ENCODE measurements at regions not wholly inside any gene's neighbourhood (a gene's known extent, or its start where the extent isn't known, plus 50 kb on each side); places are given as distances from the start of the nearest gene placed in this dataset.

DNA sequence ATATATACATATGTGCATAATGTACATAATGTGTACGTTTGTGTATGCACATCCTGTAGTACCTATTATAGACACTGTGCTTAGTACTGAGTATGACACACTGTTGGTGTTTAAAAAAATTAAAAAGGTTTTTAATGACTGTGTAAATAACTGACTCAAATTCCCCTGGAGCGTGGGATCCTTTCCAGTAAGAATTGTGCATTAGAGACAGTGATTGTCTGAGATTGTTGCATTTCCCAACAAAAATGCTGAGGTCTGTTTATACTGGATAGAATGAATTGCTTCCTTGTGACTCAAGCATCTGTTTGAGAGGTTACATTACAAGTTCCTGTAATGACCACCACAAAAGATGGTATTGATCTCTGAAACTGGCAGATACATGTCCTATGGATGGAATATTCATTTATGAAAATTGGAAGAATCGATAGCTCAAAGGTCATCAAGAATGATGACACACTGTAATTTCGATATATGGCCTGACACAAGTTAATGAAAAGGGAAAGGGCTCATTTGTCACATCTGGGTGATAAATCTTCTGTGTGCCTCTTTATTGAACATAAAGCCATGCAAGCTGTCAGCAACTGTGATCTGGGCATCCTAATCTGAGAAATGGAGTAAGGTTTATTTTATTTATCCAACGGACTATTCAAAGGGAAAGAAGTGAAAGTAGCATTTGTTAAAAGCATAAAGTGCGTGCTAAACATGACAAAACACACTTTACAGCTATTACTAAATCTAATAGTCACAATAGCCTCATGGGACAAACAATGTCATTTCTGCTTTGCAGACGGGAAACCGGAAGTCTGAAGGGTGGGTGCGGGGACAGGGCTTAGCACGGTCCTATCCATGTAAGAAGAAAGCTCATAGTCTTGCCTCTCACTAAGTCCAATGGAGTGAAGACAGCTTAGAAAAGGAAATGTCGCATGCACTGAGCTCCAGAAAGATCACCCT, 228.8 kb downstream of the CDH11 start:
- Histone ChIP-seq H3K4me3 (ENCODE audit: low read depth in 1 of 2, low read length in 2 of 2) (no peak overlapping the region), H3K9me3 (ENCODE audit: control insufficient read depth in 1 of 2, low read length in 2 of 2) (peaks cover 0 to 4% of the 10 kb centered on the region in 2 donors), H3K36me3 (ENCODE audit: control insufficient read depth in 1 of 2, insufficient read depth in 2 of 2, low read length in 2 of 2) (no peaks in the 10 kb centered on the region), H3K4me1 (ENCODE audit: control insufficient read depth in 1 of 2, insufficient read depth in 2 of 2, low read length in 2 of 2) (no peaks in the 10 kb centered on the region), H3K27me3 (ENCODE audit: control insufficient read depth in 1 of 2, insufficient read depth in 2 of 2, low read length in 2 of 2) (no peaks in the 10 kb centered on the region), H3K27ac (ENCODE audit: low read depth, low read length) (no peak overlapping the region), H3K9ac (ENCODE audit: low read depth in 1 of 2, low read length in 2 of 2) (peak overlapping the region in 1 of 2 donors; percentile 2)

DNA sequence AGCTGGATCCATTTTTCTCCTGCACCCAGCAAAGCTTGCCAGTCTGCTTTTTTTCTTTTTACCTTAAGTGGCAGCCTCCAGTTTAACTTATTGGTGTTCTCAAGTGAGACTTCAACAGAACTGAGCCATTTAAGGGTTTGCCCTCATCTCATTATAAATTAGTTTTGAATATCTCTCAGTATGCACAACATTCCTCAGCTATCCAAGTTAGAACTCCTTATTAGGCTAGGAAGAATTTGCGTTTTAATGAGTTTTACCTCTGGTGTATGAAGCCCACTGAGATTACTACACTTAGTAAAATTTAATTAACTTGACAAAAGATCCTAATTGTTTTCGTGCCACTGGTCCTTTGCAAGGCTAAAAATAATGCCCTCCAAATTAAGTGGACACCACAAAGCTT, 232.4 kb downstream of the CDH11 start:
- Histone ChIP-seq H3K27me3 (ENCODE audit: control insufficient read depth in 1 of 2, insufficient read depth in 2 of 2, low read length in 2 of 2) (no peaks in the 10 kb centered on the region), H3K4me1 (ENCODE audit: control insufficient read depth in 1 of 2, insufficient read depth in 2 of 2, low read length in 2 of 2) (no peaks in the 10 kb centered on the region)

DNA sequence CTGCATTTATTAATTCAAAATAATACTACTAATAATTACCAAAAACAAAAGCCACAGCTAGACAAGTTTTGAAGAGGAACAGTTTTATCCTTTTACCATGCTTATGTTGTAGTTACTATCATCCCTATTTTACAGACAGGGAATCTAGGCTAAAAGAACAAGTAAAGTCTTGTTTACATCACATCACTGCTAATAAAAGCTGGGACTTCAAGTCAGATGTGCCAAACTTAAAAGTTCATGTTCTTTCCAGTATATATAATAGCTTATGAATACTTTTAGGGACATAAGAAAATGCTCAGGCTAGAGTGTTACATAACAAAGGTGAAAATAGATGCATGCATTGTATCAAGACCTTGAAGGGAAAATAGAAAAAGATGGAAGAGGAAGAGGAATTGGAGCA, 234.2 kb downstream of the CDH11 start:
- no peak overlapping the region for H3K4me3 ChIP-seq (ENCODE audit: low read depth in 1 of 2, low read length in 2 of 2)
- no peaks in the 10 kb centered on the region for H3K36me3 ChIP-seq (ENCODE audit: control insufficient read depth in 1 of 2, insufficient read depth in 2 of 2, low read length in 2 of 2)
- no peaks in the 10 kb centered on the region for H3K27me3 ChIP-seq (ENCODE audit: control insufficient read depth in 1 of 2, insufficient read depth in 2 of 2, low read length in 2 of 2)
- H3K9ac ChIP-seq (ENCODE audit: low read depth in 1 of 2, low read length in 2 of 2) = no peak overlapping the region
- no peak overlapping the region for H3K27ac ChIP-seq (ENCODE audit: low read depth, low read length)
- no peaks in the 10 kb centered on the region for H3K4me1 ChIP-seq (ENCODE audit: control insufficient read depth in 1 of 2, insufficient read depth in 2 of 2, low read length in 2 of 2)
- H3K9me3 ChIP-seq (ENCODE audit: control insufficient read depth in 1 of 2, low read length in 2 of 2) = peaks cover 0 to 4% of the 10 kb centered on the region in 2 donors

More for the DNA sequence above, 232.4 kb downstream of the CDH11 start:
- Histone ChIP-seq H3K9ac (ENCODE audit: low read depth in 1 of 2, low read length in 2 of 2) (no peak overlapping the region), H3K9me3 (ENCODE audit: control insufficient read depth in 1 of 2, low read length in 2 of 2) (peaks cover 0 to 4% of the 10 kb centered on the region in 2 donors), H3K36me3 (ENCODE audit: control insufficient read depth in 1 of 2, insufficient read depth in 2 of 2, low read length in 2 of 2) (no peaks in the 10 kb centered on the region), H3K27ac (ENCODE audit: low read depth, low read length) (no peak overlapping the region), H3K4me3 (ENCODE audit: low read depth in 1 of 2, low read length in 2 of 2) (no peak overlapping the region)

DNA sequence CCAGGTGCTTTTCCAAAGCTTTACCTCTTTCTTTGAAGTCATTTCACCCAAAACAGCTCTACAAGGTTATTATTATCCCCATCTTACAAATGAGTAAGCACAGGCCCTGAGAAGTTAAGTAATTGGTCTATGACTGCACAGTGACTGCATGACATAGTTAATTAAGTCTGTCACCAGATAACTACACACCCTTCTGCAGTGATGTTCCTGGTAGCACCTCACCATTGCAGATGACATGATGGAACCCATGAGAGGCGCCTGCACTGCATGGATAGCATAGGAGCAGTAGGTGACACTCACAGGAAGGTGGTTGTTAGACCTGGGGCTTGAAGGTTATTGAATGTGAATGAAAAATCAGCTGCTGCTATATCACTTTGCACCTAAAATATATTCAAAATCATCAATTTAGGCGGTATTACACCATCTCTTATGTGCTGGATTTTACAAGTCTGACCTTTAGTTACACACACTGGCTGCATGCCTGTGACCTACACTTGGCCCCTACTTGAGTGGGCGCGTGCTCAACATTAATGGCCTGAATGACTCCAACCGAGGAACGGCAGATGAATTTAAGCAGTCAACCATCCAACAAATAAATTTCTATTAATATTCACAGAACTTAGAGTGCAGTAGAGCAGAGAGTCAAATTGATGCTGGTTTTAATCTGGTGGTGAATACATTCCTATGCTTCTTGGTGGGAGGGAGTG, 239.6 kb downstream of the CDH11 start:
- Histone ChIP-seq H3K9me3 (ENCODE audit: control insufficient read depth in 1 of 2, low read length in 2 of 2) (no peaks in the 10 kb centered on the region), H3K9ac (ENCODE audit: low read depth in 1 of 2, low read length in 2 of 2) (no peak overlapping the region), H3K27ac (ENCODE audit: low read depth, low read length) (no peak overlapping the region), H3K4me3 (ENCODE audit: low read depth in 1 of 2, low read length in 2 of 2) (no peak overlapping the region), H3K36me3 (ENCODE audit: control insufficient read depth in 1 of 2, insufficient read depth in 2 of 2, low read length in 2 of 2) (no peaks in the 10 kb centered on the region), H3K4me1 (ENCODE audit: control insufficient read depth in 1 of 2, insufficient read depth in 2 of 2, low read length in 2 of 2) (no peaks in the 10 kb centered on the region), H3K27me3 (ENCODE audit: control insufficient read depth in 1 of 2, insufficient read depth in 2 of 2, low read length in 2 of 2) (no peaks in the 10 kb centered on the region)

DNA sequence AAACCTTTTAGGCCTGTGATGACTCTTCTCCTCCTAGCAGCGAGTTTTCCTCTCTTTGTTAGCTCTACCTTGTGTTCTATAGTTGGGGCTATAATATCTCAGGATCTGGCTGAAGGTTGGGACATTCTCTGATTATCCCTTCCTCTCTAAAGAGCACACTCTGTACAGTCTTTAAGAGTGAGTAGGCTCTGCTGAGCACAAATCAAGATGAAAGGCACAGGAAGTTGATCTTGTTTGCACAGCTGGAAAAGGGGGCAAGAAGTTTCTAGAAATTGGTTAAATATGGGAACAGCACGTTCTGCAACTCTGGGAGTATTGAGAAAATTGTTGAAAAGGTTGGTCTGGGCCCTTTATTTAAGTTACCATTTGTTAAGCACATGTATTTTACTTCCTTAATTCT, 240.9 kb downstream of the CDH11 start:
- no peak overlapping the region for H3K4me3 ChIP-seq (ENCODE audit: low read depth in 1 of 2, low read length in 2 of 2)
- no peaks in the 10 kb centered on the region for H3K9me3 ChIP-seq (ENCODE audit: control insufficient read depth in 1 of 2, low read length in 2 of 2)
- no peaks in the 10 kb centered on the region for H3K4me1 ChIP-seq (ENCODE audit: control insufficient read depth in 1 of 2, insufficient read depth in 2 of 2, low read length in 2 of 2)
- H3K36me3 ChIP-seq (ENCODE audit: control insufficient read depth in 1 of 2, insufficient read depth in 2 of 2, low read length in 2 of 2) = no peaks in the 10 kb centered on the region
- H3K27me3 ChIP-seq (ENCODE audit: control insufficient read depth in 1 of 2, insufficient read depth in 2 of 2, low read length in 2 of 2) = no peaks in the 10 kb centered on the region
- no peak overlapping the region for H3K27ac ChIP-seq (ENCODE audit: low read depth, low read length)
- H3K9ac ChIP-seq (ENCODE audit: low read depth in 1 of 2, low read length in 2 of 2) = no peak overlapping the region

DNA sequence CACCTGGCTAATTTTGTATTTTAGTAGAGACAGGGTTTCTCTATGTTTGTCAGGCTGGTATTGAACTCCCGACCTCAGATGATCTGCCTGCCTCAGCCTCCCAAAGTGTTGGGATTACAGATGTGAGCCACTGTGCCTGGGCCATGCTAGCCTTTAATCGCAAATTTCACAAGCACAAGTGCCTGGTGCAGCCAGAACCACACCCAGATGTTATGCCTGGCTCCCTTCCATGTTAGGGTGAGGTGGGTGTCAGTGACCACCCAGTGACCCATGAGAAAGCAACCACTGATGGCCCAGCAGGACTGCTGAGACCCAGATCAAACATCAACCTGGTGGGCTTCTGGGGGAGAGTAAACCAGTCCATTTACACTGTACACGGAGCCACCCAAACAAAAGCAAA, 241.9 kb downstream of the CDH11 start:
- Histone ChIP-seq H3K4me1 (ENCODE audit: control insufficient read depth in 1 of 2, insufficient read depth in 2 of 2, low read length in 2 of 2) (no peaks in the 10 kb centered on the region), H3K9ac (ENCODE audit: low read depth in 1 of 2, low read length in 2 of 2) (no peak overlapping the region), H3K9me3 (ENCODE audit: control insufficient read depth in 1 of 2, low read length in 2 of 2) (no peaks in the 10 kb centered on the region), H3K4me3 (ENCODE audit: low read depth in 1 of 2, low read length in 2 of 2) (no peak overlapping the region), H3K36me3 (ENCODE audit: control insufficient read depth in 1 of 2, insufficient read depth in 2 of 2, low read length in 2 of 2) (no peaks in the 10 kb centered on the region), H3K27ac (ENCODE audit: low read depth, low read length) (no peak overlapping the region), H3K27me3 (ENCODE audit: control insufficient read depth in 1 of 2, insufficient read depth in 2 of 2, low read length in 2 of 2) (no peaks in the 10 kb centered on the region)

DNA sequence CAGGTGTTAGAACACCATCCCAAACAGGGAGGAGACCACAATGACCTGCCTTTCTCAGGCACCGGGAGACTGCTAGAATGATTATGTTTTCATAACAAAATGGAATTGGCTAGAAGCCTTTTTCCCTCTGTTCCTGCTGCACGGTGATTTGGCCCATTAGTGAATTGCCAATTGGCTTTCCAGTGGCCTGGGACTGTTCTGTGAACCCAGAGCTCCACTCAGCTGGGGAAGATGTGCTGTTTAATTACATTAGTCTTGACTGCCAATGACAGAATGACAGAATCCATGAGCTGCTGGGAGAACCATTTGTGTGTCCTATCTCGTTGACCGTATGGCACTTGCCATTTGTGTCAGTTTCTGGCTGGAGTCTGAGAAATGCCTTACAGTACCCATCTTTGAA, 242.9 kb downstream of the CDH11 start:
- Histone ChIP-seq H3K36me3 (ENCODE audit: control insufficient read depth in 1 of 2, insufficient read depth in 2 of 2, low read length in 2 of 2) (no peaks in the 10 kb centered on the region), H3K27ac (ENCODE audit: low read depth, low read length) (no peak overlapping the region), H3K4me3 (ENCODE audit: low read depth in 1 of 2, low read length in 2 of 2) (no peak overlapping the region), H3K9me3 (ENCODE audit: control insufficient read depth in 1 of 2, low read length in 2 of 2) (no peaks in the 10 kb centered on the region), H3K9ac (ENCODE audit: low read depth in 1 of 2, low read length in 2 of 2) (no peak overlapping the region), H3K4me1 (ENCODE audit: control insufficient read depth in 1 of 2, insufficient read depth in 2 of 2, low read length in 2 of 2) (no peaks in the 10 kb centered on the region), H3K27me3 (ENCODE audit: control insufficient read depth in 1 of 2, insufficient read depth in 2 of 2, low read length in 2 of 2) (no peaks in the 10 kb centered on the region)

DNA sequence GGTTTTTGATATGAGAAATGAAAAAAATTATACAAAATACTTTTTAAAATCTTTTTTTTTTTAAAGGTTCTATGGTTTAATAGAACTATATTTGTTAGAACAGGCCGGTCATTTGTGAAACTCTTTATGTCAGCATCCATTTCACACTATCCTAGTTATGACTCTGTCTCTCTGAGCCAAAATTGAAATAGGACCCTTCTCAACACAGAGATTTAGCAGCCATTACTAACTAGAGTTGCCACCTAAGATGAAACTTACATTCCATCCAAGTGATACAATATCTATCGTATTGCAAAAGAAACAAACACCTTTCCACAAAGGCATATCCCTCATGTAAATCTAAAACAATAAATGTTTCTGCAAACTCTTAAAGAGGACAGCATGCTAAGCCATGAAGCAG, 249.8 kb downstream of the CDH11 start:
- H3K27me3 ChIP-seq (ENCODE audit: control insufficient read depth in 1 of 2, insufficient read depth in 2 of 2, low read length in 2 of 2) = no peaks in the 10 kb centered on the region
- no peak overlapping the region for H3K4me3 ChIP-seq (ENCODE audit: low read depth in 1 of 2, low read length in 2 of 2)
- no peaks in the 10 kb centered on the region for H3K9me3 ChIP-seq (ENCODE audit: control insufficient read depth in 1 of 2, low read length in 2 of 2)
- no peaks in the 10 kb centered on the region for H3K36me3 ChIP-seq (ENCODE audit: control insufficient read depth in 1 of 2, insufficient read depth in 2 of 2, low read length in 2 of 2)
- H3K27ac ChIP-seq (ENCODE audit: low read depth, low read length) = no peak overlapping the region
- H3K4me1 ChIP-seq (ENCODE audit: control insufficient read depth in 1 of 2, insufficient read depth in 2 of 2, low read length in 2 of 2) = no peaks in the 10 kb centered on the region
- no peak overlapping the region for H3K9ac ChIP-seq (ENCODE audit: low read depth in 1 of 2, low read length in 2 of 2)

DNA sequence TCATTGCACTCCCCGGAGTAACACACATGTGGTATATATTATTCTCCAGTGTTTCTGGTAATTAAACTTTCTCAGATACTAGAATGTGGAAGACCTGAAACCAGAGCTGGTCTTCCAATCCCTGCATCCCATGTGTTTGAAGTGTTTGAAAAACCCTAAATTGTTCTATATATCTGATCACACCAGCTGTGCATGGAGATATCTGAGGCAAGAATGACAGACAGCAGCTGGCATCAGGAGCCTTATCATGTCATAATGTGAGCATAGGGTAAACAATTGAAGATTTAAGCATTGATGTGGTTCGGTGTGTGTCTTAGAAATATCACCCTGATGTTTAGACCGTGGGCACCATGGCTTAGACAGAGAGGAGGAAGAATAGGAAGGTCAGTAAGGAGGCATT, 251.0 kb downstream of the CDH11 start:
- H3K9ac ChIP-seq (ENCODE audit: low read depth in 1 of 2, low read length in 2 of 2) = no peak overlapping the region
- no peak overlapping the region for H3K27ac ChIP-seq (ENCODE audit: low read depth, low read length)
- H3K9me3 ChIP-seq (ENCODE audit: control insufficient read depth in 1 of 2, low read length in 2 of 2) = peaks cover 2 to 4% of the 10 kb centered on the region in 2 donors
- no peaks in the 10 kb centered on the region for H3K4me1 ChIP-seq (ENCODE audit: control insufficient read depth in 1 of 2, insufficient read depth in 2 of 2, low read length in 2 of 2)
- H3K4me3 ChIP-seq (ENCODE audit: low read depth in 1 of 2, low read length in 2 of 2) = no peak overlapping the region
- H3K27me3 ChIP-seq (ENCODE audit: control insufficient read depth in 1 of 2, insufficient read depth in 2 of 2, low read length in 2 of 2) = no peaks in the 10 kb centered on the region
- no peaks in the 10 kb centered on the region for H3K36me3 ChIP-seq (ENCODE audit: control insufficient read depth in 1 of 2, insufficient read depth in 2 of 2, low read length in 2 of 2)

DNA sequence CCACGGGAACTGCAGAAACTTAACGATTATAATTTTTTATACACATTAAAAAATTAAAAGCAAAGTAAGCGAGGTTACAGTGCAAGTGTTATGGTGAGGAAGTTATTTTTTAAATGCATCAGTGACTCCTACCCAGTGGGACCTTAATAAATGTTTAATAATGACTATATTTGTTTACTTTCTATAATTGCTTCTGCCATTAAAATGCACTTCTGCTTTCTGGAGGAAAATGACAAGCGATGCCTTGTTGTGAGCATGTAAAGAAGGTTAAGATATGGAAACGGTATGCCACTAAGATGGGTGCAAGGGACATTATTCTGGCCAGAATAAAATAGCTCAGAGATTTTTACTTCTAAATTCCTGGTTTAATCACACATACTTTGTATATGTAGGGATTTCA, 252.1 kb downstream of the CDH11 start:
- Histone ChIP-seq H3K27ac (ENCODE audit: low read depth, low read length) (no peak overlapping the region), H3K36me3 (ENCODE audit: control insufficient read depth in 1 of 2, insufficient read depth in 2 of 2, low read length in 2 of 2) (no peaks in the 10 kb centered on the region), H3K4me3 (ENCODE audit: low read depth in 1 of 2, low read length in 2 of 2) (no peak overlapping the region), H3K9ac (ENCODE audit: low read depth in 1 of 2, low read length in 2 of 2) (no peak overlapping the region), H3K9me3 (ENCODE audit: control insufficient read depth in 1 of 2, low read length in 2 of 2) (peaks cover 2 to 4% of the 10 kb centered on the region in 2 donors), H3K27me3 (ENCODE audit: control insufficient read depth in 1 of 2, insufficient read depth in 2 of 2, low read length in 2 of 2) (no peaks in the 10 kb centered on the region), H3K4me1 (ENCODE audit: control insufficient read depth in 1 of 2, insufficient read depth in 2 of 2, low read length in 2 of 2) (no peaks in the 10 kb centered on the region)
